ENCODE measurements at regions not wholly inside any gene's neighbourhood (a gene's known extent, or its start where the extent isn't known, plus 50 kb on each side); places are given as distances from the start of the nearest gene placed in this dataset.

- H3K27ac ChIP-seq, result no peak overlapping the region
- DNase-seq (ENCODE audit: low read depth in 1 of 2, low spot score in 1 of 2) (no peak), FAIRE-seq (no peak), ATAC-seq (no peak)
- H3K4me1 ChIP-seq, result peaks cover 29% of the 10 kb centered on the region
- ChIA-PET CTCF (no interaction called here), POLR2A (no interaction called here)
- H3K9me3 ChIP-seq, result no peaks in the 10 kb centered on the region; the same call in 2 of the 3 replicates
- H3K4me3 ChIP-seq, result no peak overlapping the region
- WGBS (ENCODE audit: missing lambda C conversion rate), result 63% methylated on average over 2 of the region's 2 CpGs
- no peak for TF ChIP-seq HES2 (IDR thresholded peaks at IDR 0.05)
- TF ChIP-seq HOXA7 (CRISPR knock-in tag; IDR thresholded peaks at IDR 0.05), result no peak
- no peak for TF ChIP-seq HOXB13 (CRISPR knock-in tag; IDR thresholded peaks at IDR 0.05; ENCODE audit: low read depth)
- TF ChIP-seq NPAS2 (CRISPR knock-in tag; IDR thresholded peaks at IDR 0.05; ENCODE audit: borderline replicate concordance), result no peak
- TF ChIP-seq RFX5 (IDR thresholded peaks at IDR 0.05), result no peak
- no peak for TF ChIP-seq HOXB5 (CRISPR knock-in tag; IDR thresholded peaks at IDR 0.05)
- no peak for TF ChIP-seq FOSB (CRISPR knock-in tag; IDR thresholded peaks at IDR 0.05)
- no peak for TF ChIP-seq MAFK (IDR thresholded peaks at IDR 0.05; ENCODE audit: partially characterized antibody)
- TF ChIP-seq NR3C1 (IDR thresholded peaks at IDR 0.05), result no peak
- TF ChIP-seq ZFP36 (IDR thresholded peaks at IDR 0.05; ENCODE audit: borderline replicate concordance, partially characterized antibody), result no peak
- no peak for TF ChIP-seq CHD2 (IDR thresholded peaks at IDR 0.05; ENCODE audit: low read length, partially characterized antibody)
- no peak for TF ChIP-seq MAZ (IDR thresholded peaks at IDR 0.05; ENCODE audit: borderline replicate concordance, low read depth, low read length)
- no peak for TF ChIP-seq CBX2 (IDR thresholded peaks at IDR 0.05; ENCODE audit: borderline replicate concordance, low read depth)
- TF ChIP-seq SMC3 (IDR thresholded peaks at IDR 0.05), result no peak
- TF ChIP-seq KDM5A (IDR thresholded peaks at IDR 0.05), result no peak
- TF ChIP-seq CTCF (IDR thresholded peaks at IDR 0.05), result no peak
- no peak for TF ChIP-seq SREBF2 (IDR thresholded peaks at IDR 0.05)
- H3K4me2 ChIP-seq, result no peak overlapping the region
Measured at GRCh38 chrX:10904220-10904619, 206.9 kb upstream of the HCCS start.

GRCh38 chrX:10906866-10907265, 204.3 kb upstream of the HCCS start:
- no peak for TF ChIP-seq BCL3 (IDR thresholded peaks at IDR 0.05)
- TF ChIP-seq ATOH8 (CRISPR knock-in tag; IDR thresholded peaks at IDR 0.05; ENCODE audit: low read depth), result no peak
- no peak for TF ChIP-seq POLR2AphosphoS2 (conservative IDR thresholded peaks at IDR 0.05; ENCODE audit: low read length)
- TF ChIP-seq NFE2L2 (conservative IDR thresholded peaks at IDR 0.05; ENCODE audit: low read length), result no peak
- TF ChIP-seq HES2 (IDR thresholded peaks at IDR 0.05), result no peak
- no peak for TF ChIP-seq TP53 (CRISPR knock-in tag; IDR thresholded peaks at IDR 0.05)
- no peak for TF ChIP-seq ZC3H11A (IDR thresholded peaks at IDR 0.05)
- DNase-seq (ENCODE audit: low read depth in 1 of 2, low spot score in 1 of 2), result no peak
- Histone ChIP-seq H3K27ac (no peak overlapping the region), H3K4me1 (peaks cover 7% of the 10 kb centered on the region), H3K9me3 (no peaks in the 10 kb centered on the region; the same call in 2 of the 3 replicates), H3K4me2 (no peak overlapping the region), H3K4me3 (no peak overlapping the region)
- ChIA-PET CTCF (no interaction called here), POLR2A (no interaction called here)
- no peak for ATAC-seq
- 3% methylated on average over 1 of the region's 1 CpG for WGBS (ENCODE audit: missing lambda C conversion rate)
- FAIRE-seq, result peak; percentile 65
